DMS 273 (cell line): ENCODE measurements at regions not wholly inside any gene's neighbourhood (a gene's known extent, or its start where the extent isn't known, plus 50 kb on each side); places are given as distances from the start of the nearest gene placed in this dataset.

Experiments used
- DNase-seq: peaks from one replicate; lab custom pipeline; 2025; ENCODE audit not compliant: unreplicated experiment; lab: John Stamatoyannopoulos, UW

- no peak for DNase-seq
These were observed 1705.2 kb upstream of the PCDH20 start for GRCh38 chr13:63120883-63121282.

- no peak for DNase-seq
These were observed 1702.1 kb upstream of the PCDH20 start for GRCh38 chr13:63117710-63118109.

- no peak for DNase-seq
These were observed 1697.2 kb upstream of the PCDH20 start for GRCh38 chr13:63112799-63113395.

- no peak for DNase-seq
These were observed 1694.8 kb upstream of the PCDH20 start for GRCh38 chr13:63110466-63110865.

- DNase-seq: no peak
These were observed 1691.7 kb upstream of the PCDH20 start for GRCh38 chr13:63107179-63107943.

GRCh38 chr13:63094717-63095116 lies 1679.1 kb upstream of the PCDH20 start:
- DNase-seq: no peak

GRCh38 chr13:63093907-63094469 lies 1678.3 kb upstream of the PCDH20 start:
- no peak for DNase-seq

GRCh38 chr13:63092456-63092855 lies 1676.8 kb upstream of the PCDH20 start:
- no peak for DNase-seq

- no peak for DNase-seq
These were observed 1674.9 kb upstream of the PCDH20 start for GRCh38 chr13:63090524-63090923.

- no peak for DNase-seq
These were observed 1672.6 kb upstream of the PCDH20 start for GRCh38 chr13:63088226-63088625.

- no peak for DNase-seq
These were observed 1670.6 kb upstream of the PCDH20 start for GRCh38 chr13:63086286-63086685.

- no peak for DNase-seq
These were observed 1670.2 kb upstream of the PCDH20 start for GRCh38 chr13:63085851-63086250.

GRCh38 chr13:63081400-63082014 lies 1665.9 kb upstream of the PCDH20 start:
- DNase-seq: no peak

- DNase-seq: no peak
These were observed 1659.5 kb upstream of the PCDH20 start for GRCh38 chr13:63075126-63075525.

GRCh38 chr13:63050287-63050686 lies 1634.6 kb upstream of the PCDH20 start:
- DNase-seq: no peak

- DNase-seq: peak; percentile 1
These were observed 1633.0 kb upstream of the PCDH20 start for GRCh38 chr13:63048653-63049052.

GRCh38 chr13:63044589-63045313 lies 1629.1 kb upstream of the PCDH20 start:
- DNase-seq: no peak

GRCh38 chr13:63042686-63043085 lies 1627.0 kb upstream of the PCDH20 start:
- DNase-seq: peak; percentile 1

GRCh38 chr13:63041640-63042414 lies 1626.2 kb upstream of the PCDH20 start:
- no peak for DNase-seq

- DNase-seq: no peak
These were observed 1610.7 kb upstream of the PCDH20 start for GRCh38 chr13:63026285-63026797.
